ENCODE measurements at regions not wholly inside any gene's neighbourhood (a gene's known extent, or its start where the extent isn't known, plus 50 kb on each side); places are given as distances from the start of the nearest gene placed in this dataset.
"Not testable (repeated sequence)": the region's sequence is repeated elsewhere in the genome, so short reads cannot be mapped to it uniquely, and the experiment has no call there.

GRCh38 chr21:9652819-9653218, 868.6 kb upstream of the TPTE start:
- H3K4me1 ChIP-seq (ENCODE audit: insufficient read depth, insufficient read length); H3K36me3 ChIP-seq (ENCODE audit: insufficient read depth, insufficient read length, low read length); H3K9ac ChIP-seq (ENCODE audit: insufficient read length, low read depth); H3K27me3 ChIP-seq (ENCODE audit: insufficient read depth, insufficient read length); H3K9me3 ChIP-seq (ENCODE audit: insufficient read depth, low read length); H3K4me3 ChIP-seq (ENCODE audit: insufficient read length, low read depth); DNase-seq (ENCODE audit: low read depth, low spot score): not testable (repeated sequence)

- H3K9me3 ChIP-seq (ENCODE audit: insufficient read depth, low read length); H3K4me1 ChIP-seq (ENCODE audit: insufficient read depth, insufficient read length); DNase-seq (ENCODE audit: low read depth, low spot score); H3K4me3 ChIP-seq (ENCODE audit: insufficient read length, low read depth); H3K36me3 ChIP-seq (ENCODE audit: insufficient read depth, insufficient read length, low read length); H3K9ac ChIP-seq (ENCODE audit: insufficient read length, low read depth); H3K27me3 ChIP-seq (ENCODE audit: insufficient read depth, insufficient read length): not testable (repeated sequence)
These were observed 866.2 kb upstream of the TPTE start for GRCh38 chr21:9655221-9655620.

GRCh38 chr21:9656455-9656854, 864.9 kb upstream of the TPTE start:
- H3K9me3 ChIP-seq (ENCODE audit: insufficient read depth, low read length); H3K4me3 ChIP-seq (ENCODE audit: insufficient read length, low read depth); H3K36me3 ChIP-seq (ENCODE audit: insufficient read depth, insufficient read length, low read length); H3K9ac ChIP-seq (ENCODE audit: insufficient read length, low read depth); H3K27me3 ChIP-seq (ENCODE audit: insufficient read depth, insufficient read length); H3K4me1 ChIP-seq (ENCODE audit: insufficient read depth, insufficient read length); DNase-seq (ENCODE audit: low read depth, low spot score): not testable (repeated sequence)

GRCh38 chr21:9657779-9658178, 863.6 kb upstream of the TPTE start:
- H3K9me3 ChIP-seq (ENCODE audit: insufficient read depth, low read length); DNase-seq (ENCODE audit: low read depth, low spot score); H3K4me1 ChIP-seq (ENCODE audit: insufficient read depth, insufficient read length); H3K36me3 ChIP-seq (ENCODE audit: insufficient read depth, insufficient read length, low read length); H3K9ac ChIP-seq (ENCODE audit: insufficient read length, low read depth); H3K4me3 ChIP-seq (ENCODE audit: insufficient read length, low read depth); H3K27me3 ChIP-seq (ENCODE audit: insufficient read depth, insufficient read length): not testable (repeated sequence)

GRCh38 chr21:9659877-9660276, 861.5 kb upstream of the TPTE start:
- H3K4me1 ChIP-seq (ENCODE audit: insufficient read depth, insufficient read length); H3K4me3 ChIP-seq (ENCODE audit: insufficient read length, low read depth); H3K36me3 ChIP-seq (ENCODE audit: insufficient read depth, insufficient read length, low read length); DNase-seq (ENCODE audit: low read depth, low spot score); H3K27me3 ChIP-seq (ENCODE audit: insufficient read depth, insufficient read length); H3K9ac ChIP-seq (ENCODE audit: insufficient read length, low read depth); H3K9me3 ChIP-seq (ENCODE audit: insufficient read depth, low read length): not testable (repeated sequence)

GRCh38 chr21:9663914-9664729, 857.3 kb upstream of the TPTE start:
- H3K9ac ChIP-seq (ENCODE audit: insufficient read length, low read depth); DNase-seq (ENCODE audit: low read depth, low spot score); H3K27me3 ChIP-seq (ENCODE audit: insufficient read depth, insufficient read length); H3K9me3 ChIP-seq (ENCODE audit: insufficient read depth, low read length); H3K4me3 ChIP-seq (ENCODE audit: insufficient read length, low read depth); H3K4me1 ChIP-seq (ENCODE audit: insufficient read depth, insufficient read length); H3K36me3 ChIP-seq (ENCODE audit: insufficient read depth, insufficient read length, low read length): not testable (repeated sequence)

- H3K27me3 ChIP-seq (ENCODE audit: insufficient read depth, insufficient read length); H3K36me3 ChIP-seq (ENCODE audit: insufficient read depth, insufficient read length, low read length); DNase-seq (ENCODE audit: low read depth, low spot score); H3K4me3 ChIP-seq (ENCODE audit: insufficient read length, low read depth); H3K9ac ChIP-seq (ENCODE audit: insufficient read length, low read depth); H3K9me3 ChIP-seq (ENCODE audit: insufficient read depth, low read length); H3K4me1 ChIP-seq (ENCODE audit: insufficient read depth, insufficient read length): not testable (repeated sequence)
These were observed 845.6 kb upstream of the TPTE start for GRCh38 chr21:9675811-9676210.

GRCh38 chr21:9679029-9679428, 842.4 kb upstream of the TPTE start:
- not testable (repeated sequence) for H3K9ac ChIP-seq (ENCODE audit: insufficient read length, low read depth); H3K9me3 ChIP-seq (ENCODE audit: insufficient read depth, low read length); H3K4me1 ChIP-seq (ENCODE audit: insufficient read depth, insufficient read length); H3K27me3 ChIP-seq (ENCODE audit: insufficient read depth, insufficient read length); H3K4me3 ChIP-seq (ENCODE audit: insufficient read length, low read depth); H3K36me3 ChIP-seq (ENCODE audit: insufficient read depth, insufficient read length, low read length); DNase-seq (ENCODE audit: low read depth, low spot score)

GRCh38 chr21:9688945-9689344, 832.4 kb upstream of the TPTE start:
- not testable (repeated sequence) for H3K9ac ChIP-seq (ENCODE audit: insufficient read length, low read depth)

GRCh38 chr21:9690981-9691380, 830.4 kb upstream of the TPTE start:
- H3K36me3 ChIP-seq (ENCODE audit: insufficient read depth, insufficient read length, low read length); H3K4me3 ChIP-seq (ENCODE audit: insufficient read length, low read depth); H3K27me3 ChIP-seq (ENCODE audit: insufficient read depth, insufficient read length); H3K9me3 ChIP-seq (ENCODE audit: insufficient read depth, low read length); DNase-seq (ENCODE audit: low read depth, low spot score); H3K4me1 ChIP-seq (ENCODE audit: insufficient read depth, insufficient read length); H3K9ac ChIP-seq (ENCODE audit: insufficient read length, low read depth): not testable (repeated sequence)

More at GRCh38 chr21:9688945-9689344, 832.4 kb upstream of the TPTE start:
- H3K27me3 ChIP-seq (ENCODE audit: insufficient read depth, insufficient read length); H3K9me3 ChIP-seq (ENCODE audit: insufficient read depth, low read length); DNase-seq (ENCODE audit: low read depth, low spot score); H3K4me1 ChIP-seq (ENCODE audit: insufficient read depth, insufficient read length); H3K36me3 ChIP-seq (ENCODE audit: insufficient read depth, insufficient read length, low read length); H3K4me3 ChIP-seq (ENCODE audit: insufficient read length, low read depth): not testable (repeated sequence)

GRCh38 chr21:9695759-9696158, 825.6 kb upstream of the TPTE start:
- H3K9me3 ChIP-seq (ENCODE audit: insufficient read depth, low read length); H3K36me3 ChIP-seq (ENCODE audit: insufficient read depth, insufficient read length, low read length); DNase-seq (ENCODE audit: low read depth, low spot score); H3K9ac ChIP-seq (ENCODE audit: insufficient read length, low read depth); H3K27me3 ChIP-seq (ENCODE audit: insufficient read depth, insufficient read length); H3K4me3 ChIP-seq (ENCODE audit: insufficient read length, low read depth); H3K4me1 ChIP-seq (ENCODE audit: insufficient read depth, insufficient read length): not testable (repeated sequence)

- H3K9me3 ChIP-seq (ENCODE audit: insufficient read depth, low read length); H3K4me3 ChIP-seq (ENCODE audit: insufficient read length, low read depth); H3K4me1 ChIP-seq (ENCODE audit: insufficient read depth, insufficient read length); H3K27me3 ChIP-seq (ENCODE audit: insufficient read depth, insufficient read length); DNase-seq (ENCODE audit: low read depth, low spot score); H3K36me3 ChIP-seq (ENCODE audit: insufficient read depth, insufficient read length, low read length); H3K9ac ChIP-seq (ENCODE audit: insufficient read length, low read depth): not testable (repeated sequence)
These were observed 823.6 kb upstream of the TPTE start for GRCh38 chr21:9697751-9698150.
